Neuronal stem cell (in vitro differentiated cells): ENCODE measurements at regions not wholly inside any gene's neighbourhood (a gene's known extent, or its start where the extent isn't known, plus 50 kb on each side); places are given as distances from the start of the nearest gene placed in this dataset.

Experiments
- DNase-seq: peaks from one replicate; pipeline ENCODE4 v3.0.0-alpha.2; 2013; ENCODE audit warnings: low spot score
- H2AFZ ChIP-seq: one replicate; pipeline ENCODE4 v1.6.1; 2013; ENCODE audit warnings: mild to moderate bottlenecking, low read length, inconsistent platforms
- H2AK5ac ChIP-seq: 2 replicates; pipeline ENCODE4 v1.6.1; 2013; ENCODE audit warnings: low read depth, mild to moderate bottlenecking, inconsistent platforms, low read length, moderate library complexity, mixed read lengths
- H2BK120ac ChIP-seq: 2 replicates; pipeline ENCODE4 v1.6.1; 2013; ENCODE audit warnings: low read depth, mild to moderate bottlenecking, inconsistent platforms, low read length, moderate library complexity, mixed read lengths
- H2BK12ac ChIP-seq: one replicate; pipeline ENCODE4 v1.6.1; 2013; ENCODE audit warnings: low read length, inconsistent platforms
- H2BK15ac ChIP-seq: 2 replicates; pipeline ENCODE4 v1.6.1; 2013; ENCODE audit warnings: mild to moderate bottlenecking, low read length, inconsistent platforms, mixed read lengths
- H2BK5ac ChIP-seq: one replicate; pipeline ENCODE4 v1.6.1; 2013; ENCODE audit warnings: inconsistent platforms, mild to moderate bottlenecking, low read length, moderate library complexity
- H3K14ac ChIP-seq: one replicate; pipeline ENCODE4 v1.6.1; 2013; ENCODE audit warnings: low read length, inconsistent platforms
- H3K18ac ChIP-seq: 2 replicates; pipeline ENCODE4 v1.6.1; 2013; ENCODE audit warnings: low read length, inconsistent platforms
- H3K23ac ChIP-seq: 2 replicates; pipeline ENCODE4 v1.6.1; 2013; ENCODE audit warnings: low read depth, mild to moderate bottlenecking, mixed read lengths, low read length, inconsistent platforms; ENCODE audit not compliant: poor library complexity
- H3K27ac ChIP-seq: replicated peaks from 3 replicates; pipeline ENCODE4 v1.5.1; 2013; ENCODE audit warnings: low read length, inconsistent platforms
- H3K27me3 ChIP-seq, 3 experiments: 2 replicates each; pipeline ENCODE4 v1.6.1; 2013; ENCODE audit warnings: low read length in 3 of 3, mild to moderate bottlenecking in 2 of 3, inconsistent platforms in 1 of 3, low read depth in 1 of 3, mixed read lengths in 1 of 3, moderate library complexity in 1 of 3; ENCODE audit not compliant: control insufficient read depth in 3 of 3, insufficient read depth in 3 of 3
- H3K36me3 ChIP-seq, 2 donors: replicated peaks in 1 of 2; 2 replicates each; pipeline ENCODE4 v1.6.1; 2013; ENCODE audit warnings: low read length in 2 of 2; ENCODE audit not compliant: control insufficient read depth in 2 of 2, insufficient read depth in 2 of 2
- H3K4ac ChIP-seq: 2 replicates; pipeline ENCODE4 v1.6.1; 2013; ENCODE audit warnings: inconsistent platforms, mild to moderate bottlenecking, low read length, moderate library complexity
- H3K4me1 ChIP-seq, 2 donors: 1 replicate in 1 of 2; 2 replicates in 1 of 2; pipeline ENCODE4 v1.6.1; 2013; ENCODE audit warnings: low read length in 2 of 2, low read depth in 1 of 2; ENCODE audit not compliant: control insufficient read depth in 2 of 2, insufficient read depth in 1 of 2
- H3K4me2 ChIP-seq: one replicate; pipeline ENCODE4 v1.6.1; 2013; ENCODE audit warnings: mild to moderate bottlenecking, low read length, inconsistent platforms; ENCODE audit not compliant: insufficient read depth, poor library complexity, severe bottlenecking
- H3K4me3 ChIP-seq, 2 donors: 2 replicates each; pipeline ENCODE4 v1.5.1; 2013; ENCODE audit warnings: low read length in 2 of 2, mild to moderate bottlenecking in 2 of 2, inconsistent platforms in 1 of 2, moderate library complexity in 1 of 2
- H3K79me1 ChIP-seq: one replicate; pipeline ENCODE4 v1.6.1; 2013; ENCODE audit warnings: low read depth, mild to moderate bottlenecking, inconsistent platforms, low read length, moderate library complexity
- H3K9ac ChIP-seq: one replicate; pipeline ENCODE4 v1.6.1; 2013; ENCODE audit warnings: mild to moderate bottlenecking, low read depth, low read length, inconsistent platforms; ENCODE audit not compliant: poor library complexity
- H3K9me3 ChIP-seq, 2 donors: replicated peaks in 1 of 2; 2 replicates each; pipeline versions ENCODE3 to v1.6.1; 2013; ENCODE audit warnings: low read length in 2 of 2, mild to moderate bottlenecking in 2 of 2, inconsistent platforms in 1 of 2, low read depth in 1 of 2, mixed read lengths in 1 of 2, moderate library complexity in 1 of 2; ENCODE audit not compliant: control insufficient read depth in 2 of 2, insufficient read depth in 1 of 2
- H4K8ac ChIP-seq: one replicate; pipeline ENCODE4 v1.6.1; 2013; ENCODE audit warnings: low read depth, mild to moderate bottlenecking, inconsistent platforms, low read length, moderate library complexity
- H4K91ac ChIP-seq: one replicate; pipeline ENCODE4 v1.6.1; 2013; ENCODE audit warnings: low read length, low read depth, mild to moderate bottlenecking, inconsistent platforms; ENCODE audit not compliant: poor library complexity
- WGBS, 2 donors: extraction: QIAGEN DNeasy Blood & Tissue Kit; methylation state at CpG; one replicate each; pipeline ENCODE4 v1.1.7; 2013; ENCODE audit warnings: missing lambda C conversion rate in 2 of 2, mixed read lengths in 1 of 2; ENCODE audit not compliant: insufficient read length in 2 of 2, insufficient replicate concordance in 1 of 2; ENCODE audit errors: extremely low coverage in 2 of 2; 5-methylcytosine and 5-hydroxymethylcytosine counted together

DNA sequence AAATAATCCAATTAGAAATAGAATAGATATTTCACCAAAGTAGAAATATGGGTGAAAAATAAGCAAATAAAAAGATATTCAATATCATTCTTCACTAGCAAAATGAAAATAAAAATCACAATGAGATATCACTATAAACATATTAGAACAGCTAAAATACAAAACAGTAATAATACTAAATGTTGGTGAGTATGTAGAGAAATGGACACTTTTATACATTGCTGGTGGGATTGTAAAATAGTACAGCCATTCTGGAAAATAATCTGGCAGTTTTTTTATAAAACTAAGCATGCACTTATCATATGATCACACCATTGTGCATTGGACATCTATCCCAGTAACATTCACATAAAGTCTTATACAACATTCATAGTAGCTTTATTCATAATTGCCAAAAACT lies 320.2 kb upstream of the OR4E1 start:
- H3K9me3 ChIP-seq = no peaks in the 10 kb centered on the region
- no peak overlapping the region for H2BK120ac ChIP-seq
- H3K14ac ChIP-seq = no peak overlapping the region
- H3K23ac ChIP-seq = no peak overlapping the region
- no peak overlapping the region for H2AFZ ChIP-seq
- no peak overlapping the region for H3K27ac ChIP-seq
- H3K79me1 ChIP-seq = no peaks in the 10 kb centered on the region
- no peak overlapping the region for H4K8ac ChIP-seq
- no peaks in the 10 kb centered on the region for H3K36me3 ChIP-seq
- no peaks in the 10 kb centered on the region for H3K27me3 ChIP-seq
- H3K4me3 ChIP-seq = no peak overlapping the region
- H2BK12ac ChIP-seq = no peak overlapping the region
- no peak overlapping the region for H4K91ac ChIP-seq
- H3K9ac ChIP-seq = no peak overlapping the region
- no peak overlapping the region for H2AK5ac ChIP-seq
- no peak overlapping the region for H3K4ac ChIP-seq
- DNase-seq = no peak
- H3K18ac ChIP-seq = no peak overlapping the region
- H2BK5ac ChIP-seq = no peak overlapping the region
- H3K4me2 ChIP-seq = no peak overlapping the region
- H3K4me1 ChIP-seq = no peaks in the 10 kb centered on the region
- H2BK15ac ChIP-seq = no peak overlapping the region

DNA sequence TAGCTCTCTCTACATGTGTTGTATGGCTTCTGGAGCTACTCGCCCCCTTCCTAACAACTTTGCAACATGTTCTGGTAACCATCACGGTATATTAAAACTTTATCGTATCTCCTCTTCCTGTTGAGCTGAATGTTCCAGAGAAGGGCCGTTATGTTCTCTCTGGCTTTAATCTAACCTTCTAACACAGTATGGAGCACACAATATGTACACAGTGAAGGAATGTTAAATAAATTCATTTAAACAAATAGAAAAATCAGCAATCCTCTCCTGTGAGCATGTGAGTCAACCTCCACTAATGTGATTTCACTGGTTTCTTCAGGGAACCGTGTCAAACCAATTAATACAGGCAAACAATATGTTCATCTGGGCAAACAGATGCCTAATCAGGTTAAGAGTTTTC lies 319.5 kb upstream of the OR4E1 start:
- Histone ChIP-seq H3K4me1 (no peaks in the 10 kb centered on the region), H4K91ac (no peak overlapping the region), H3K27me3 (no peaks in the 10 kb centered on the region), H3K18ac (no peak overlapping the region), H2BK120ac (no peak overlapping the region), H3K36me3 (no peaks in the 10 kb centered on the region), H3K9ac (no peak overlapping the region), H3K9me3 (no peaks in the 10 kb centered on the region), H3K79me1 (no peaks in the 10 kb centered on the region), H2AK5ac (no peak overlapping the region), H2BK15ac (no peak overlapping the region), H4K8ac (no peak overlapping the region), H2BK5ac (no peak overlapping the region), H3K14ac (no peak overlapping the region), H3K23ac (no peak overlapping the region), H3K27ac (no peak overlapping the region), H3K4me3 (no peak overlapping the region), H2BK12ac (no peak overlapping the region), H3K4ac (no peak overlapping the region), H3K4me2 (no peak overlapping the region), H2AFZ (no peak overlapping the region)
- WGBS, 2 donors = no CpG with 5 or more reads among the region's 5 CpGs
- no peak for DNase-seq

DNA sequence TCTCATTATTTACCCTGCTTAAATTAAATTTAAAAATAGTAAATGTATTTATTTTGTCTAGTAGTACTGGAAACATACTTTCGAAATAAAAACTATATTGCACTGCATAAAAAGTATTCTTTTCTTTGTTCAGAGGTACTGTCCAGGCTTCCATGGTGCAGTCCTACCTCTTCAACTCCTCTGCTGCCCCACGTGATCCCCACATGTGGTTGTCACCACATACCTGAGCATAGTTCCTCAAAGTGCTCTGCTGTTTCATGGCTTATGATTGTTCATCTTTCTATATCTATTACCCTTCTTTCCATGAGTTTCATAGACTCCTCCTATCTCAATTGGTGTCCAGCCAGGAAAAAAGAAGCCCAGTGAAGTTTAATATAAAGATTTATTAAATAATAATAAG lies 317.5 kb upstream of the OR4E1 start:
- H2AK5ac ChIP-seq = no peak overlapping the region
- H3K27ac ChIP-seq = no peak overlapping the region
- no peaks in the 10 kb centered on the region for H3K36me3 ChIP-seq
- no peak overlapping the region for H2BK120ac ChIP-seq
- no peak overlapping the region for H3K18ac ChIP-seq
- H3K4me2 ChIP-seq = no peak overlapping the region
- H4K8ac ChIP-seq = no peak overlapping the region
- H3K4me1 ChIP-seq = no peaks in the 10 kb centered on the region
- H4K91ac ChIP-seq = no peak overlapping the region
- H2AFZ ChIP-seq = no peak overlapping the region
- H3K23ac ChIP-seq = no peak overlapping the region
- H2BK15ac ChIP-seq = no peak overlapping the region
- no peaks in the 10 kb centered on the region for H3K9me3 ChIP-seq
- H3K14ac ChIP-seq = no peak overlapping the region
- H2BK12ac ChIP-seq = no peak overlapping the region
- H3K4ac ChIP-seq = no peak overlapping the region
- H2BK5ac ChIP-seq = no peak overlapping the region
- no peak overlapping the region for H3K9ac ChIP-seq
- no peak overlapping the region for H3K4me3 ChIP-seq
- H3K79me1 ChIP-seq = no peaks in the 10 kb centered on the region
- no peaks in the 10 kb centered on the region for H3K27me3 ChIP-seq
- WGBS, 2 donors = no CpG with 5 or more reads among the region's 2 CpGs
- DNase-seq = no peak

DNA sequence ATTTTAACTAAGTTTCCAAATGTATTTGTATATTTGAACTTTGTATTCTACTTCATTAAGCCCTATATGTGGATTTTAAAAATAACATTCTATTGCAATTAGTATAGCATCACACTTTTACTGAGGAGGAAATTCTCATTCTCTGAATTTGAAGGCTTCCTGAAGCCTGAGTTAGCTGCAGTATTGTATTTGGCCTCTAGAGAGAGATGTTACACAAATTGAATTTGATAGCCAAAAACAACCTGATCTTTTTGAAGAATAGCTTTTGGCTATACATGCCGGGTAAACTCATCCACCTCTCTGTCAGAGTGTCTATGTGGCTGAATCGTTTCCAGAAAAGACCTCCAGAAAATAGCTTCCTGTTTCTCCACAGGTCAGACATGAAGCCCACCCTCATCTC lies 316.5 kb upstream of the OR4E1 start:
- Histone ChIP-seq H3K18ac (no peak overlapping the region), H2AK5ac (no peak overlapping the region), H3K27me3 (no peaks in the 10 kb centered on the region), H4K91ac (no peak overlapping the region), H2BK12ac (no peak overlapping the region), H3K27ac (no peak overlapping the region), H2BK15ac (no peak overlapping the region), H3K79me1 (no peaks in the 10 kb centered on the region), H3K9me3 (no peaks in the 10 kb centered on the region), H2AFZ (no peak overlapping the region), H3K4me3 (no peak overlapping the region), H3K9ac (no peak overlapping the region), H3K4me1 (no peaks in the 10 kb centered on the region), H2BK5ac (no peak overlapping the region), H3K36me3 (no peaks in the 10 kb centered on the region), H3K4me2 (no peak overlapping the region), H2BK120ac (no peak overlapping the region), H3K14ac (no peak overlapping the region), H4K8ac (no peak overlapping the region), H3K4ac (no peak overlapping the region), H3K23ac (no peak overlapping the region)
- DNase-seq = no peak
- WGBS, 2 donors = no CpG with 5 or more reads among the region's 2 CpGs
